NCI-H526 (cell line): ENCODE measurements at regions not wholly inside any gene's neighbourhood (a gene's known extent, or its start where the extent isn't known, plus 50 kb on each side); places are given as distances from the start of the nearest gene placed in this dataset.

Experiments used
- DNase-seq, 2 experiments: peaks; one replicate each; lab custom pipeline; 2025; lab: John Stamatoyannopoulos, UW

DNA sequence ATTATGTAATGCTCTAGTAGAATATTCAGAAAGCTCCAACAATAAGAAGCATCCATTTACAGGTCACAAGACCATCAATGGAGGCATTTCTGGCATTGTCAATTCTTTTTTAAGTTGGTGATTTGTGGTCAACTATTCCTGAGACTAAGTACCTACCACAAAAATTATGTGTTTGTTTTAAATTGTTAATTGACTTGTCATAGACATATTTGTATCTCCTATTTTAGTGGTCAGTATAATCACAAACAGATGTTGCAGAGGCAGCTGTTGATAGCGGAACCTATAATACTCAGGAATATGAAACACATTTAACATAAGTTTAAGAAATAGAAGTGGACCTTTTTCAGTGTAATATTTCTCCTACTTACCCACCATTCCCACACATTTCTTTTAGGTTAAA, 430.1 kb downstream of the CCDC85A start:
- DNase-seq: no peak

DNA sequence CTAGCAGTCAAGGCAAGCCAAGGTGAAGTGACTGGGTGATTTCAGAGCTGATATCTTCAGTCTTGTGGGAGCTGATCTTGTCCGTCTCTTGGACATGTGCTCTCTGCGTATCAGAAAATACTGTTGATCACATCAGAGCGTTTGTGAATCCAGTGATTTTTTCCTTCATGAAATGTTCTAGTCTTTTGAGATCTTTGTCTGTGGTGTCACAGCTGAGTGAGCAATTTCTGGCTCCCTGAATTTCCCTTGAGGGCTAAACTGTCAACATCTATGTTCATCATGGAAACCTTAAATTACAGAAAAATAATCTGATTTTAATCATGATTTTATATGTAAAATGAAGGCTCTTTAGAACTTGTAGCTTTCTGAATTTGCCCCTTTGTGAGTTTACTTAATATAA, 432.0 kb downstream of the CCDC85A start:
- no peak for DNase-seq

DNA sequence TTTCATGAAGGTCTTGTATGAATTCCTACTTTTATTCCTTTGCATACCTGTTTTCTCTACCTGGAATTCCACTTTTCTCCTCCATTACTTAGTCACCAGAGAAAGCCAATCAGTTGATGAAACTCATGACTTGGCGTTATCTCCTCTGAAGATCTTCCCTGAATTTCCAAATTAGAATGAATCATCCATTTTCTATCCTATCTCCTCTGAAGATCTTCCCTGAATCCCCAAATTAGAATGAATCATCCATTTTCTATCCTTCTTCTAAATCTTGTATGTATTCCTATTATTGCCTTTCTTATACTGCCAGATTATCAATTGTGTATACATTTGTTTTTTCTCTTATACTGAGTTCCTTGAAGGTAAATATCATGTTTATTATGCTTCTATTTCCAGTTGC, 440.4 kb downstream of the CCDC85A start:
- no peak for DNase-seq

DNA sequence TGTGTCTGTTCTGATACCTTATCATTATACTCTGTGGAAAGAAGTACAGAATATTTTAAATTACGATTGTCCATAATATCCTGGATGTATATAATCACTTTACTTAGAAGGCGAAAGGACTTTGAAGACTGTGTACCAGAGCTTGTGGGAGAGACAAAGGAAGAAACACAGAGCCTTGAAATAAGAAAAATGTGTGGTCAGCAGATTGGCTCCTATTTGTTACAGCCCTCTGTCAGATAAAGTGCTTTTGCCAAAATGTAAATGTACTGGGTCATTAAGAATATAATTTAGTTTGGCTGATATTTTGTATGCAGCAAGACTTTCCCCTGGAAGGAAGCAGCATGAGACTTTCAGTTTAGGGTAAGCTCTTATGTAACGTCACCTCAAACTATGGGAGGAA, 443.1 kb downstream of the CCDC85A start:
- no peak for DNase-seq

DNA sequence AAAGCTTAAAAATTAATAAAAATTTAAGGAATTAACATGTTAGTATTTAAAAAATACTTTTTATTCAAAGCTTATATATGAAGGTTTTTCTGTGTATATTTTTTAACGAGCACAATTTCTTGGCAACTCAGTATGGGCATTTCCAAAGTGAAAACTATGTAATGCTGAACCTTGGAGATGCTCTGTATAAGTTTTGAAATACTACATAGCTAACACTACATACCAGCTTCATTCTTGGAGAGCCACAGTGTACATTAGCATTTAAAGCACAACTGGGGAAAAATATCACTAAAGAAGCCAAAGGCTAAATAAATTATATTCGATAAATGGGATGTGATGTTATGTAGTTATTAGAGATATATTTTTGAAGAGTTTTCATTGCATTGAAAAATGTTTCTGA, 446.5 kb downstream of the CCDC85A start:
- no peak for DNase-seq

DNA sequence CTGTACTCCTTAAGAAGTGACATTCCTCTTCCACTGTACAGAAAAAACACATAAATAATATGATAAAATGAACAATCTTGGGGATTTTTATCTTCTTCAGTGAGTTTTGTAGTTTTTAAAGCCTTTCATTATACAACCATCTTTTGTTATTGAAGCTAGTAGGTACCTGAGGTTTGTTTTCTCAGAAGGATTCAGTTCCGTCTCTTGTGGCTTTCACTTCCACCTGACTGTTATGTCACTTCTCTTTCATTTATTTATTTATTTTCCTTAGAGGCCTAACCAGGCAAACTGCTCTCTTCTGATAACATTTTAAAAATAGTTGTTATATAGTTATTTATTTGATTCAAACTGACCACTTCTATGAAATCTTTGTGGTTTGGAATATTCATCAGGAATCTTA, 464.2 kb downstream of the CCDC85A start:
- no peak for DNase-seq

DNA sequence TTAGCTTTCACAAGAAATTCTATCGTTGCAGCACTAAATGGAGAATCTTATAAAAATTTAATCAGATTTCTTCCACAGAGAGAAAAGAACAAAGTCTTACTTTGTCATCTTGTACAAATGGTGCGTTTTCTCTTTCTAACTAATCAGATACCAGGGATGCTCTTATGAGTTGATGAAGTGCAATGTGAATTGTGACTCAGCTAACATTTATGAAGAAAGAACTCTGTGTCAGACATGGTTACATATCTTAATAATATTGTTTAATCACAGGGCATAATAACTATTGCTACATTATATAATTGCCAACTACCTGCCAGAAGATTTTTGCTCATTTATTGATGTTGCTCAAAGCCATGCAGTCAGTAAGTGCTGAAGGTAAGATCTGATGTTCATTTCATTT, 465.0 kb downstream of the CCDC85A start:
- DNase-seq: no peak

DNA sequence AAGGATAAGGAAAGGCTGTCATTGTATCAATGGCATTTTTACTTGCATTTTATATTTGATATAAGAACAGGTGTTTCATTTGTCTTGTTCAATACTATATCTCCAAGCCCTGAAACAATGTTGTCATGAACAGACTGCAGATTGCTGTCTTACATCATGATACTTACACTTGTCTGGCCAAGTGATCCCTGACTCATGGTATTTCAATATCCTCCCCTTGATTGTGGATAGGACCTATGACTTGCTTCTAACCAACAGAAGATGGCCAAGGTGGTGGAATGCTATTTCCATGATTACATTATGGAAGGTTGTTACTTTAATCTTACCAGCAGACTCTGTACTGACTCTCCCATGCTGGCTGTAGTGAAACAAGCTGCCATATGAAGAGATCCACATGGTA, 471.1 kb downstream of the CCDC85A start:
- DNase-seq: no peak

DNA sequence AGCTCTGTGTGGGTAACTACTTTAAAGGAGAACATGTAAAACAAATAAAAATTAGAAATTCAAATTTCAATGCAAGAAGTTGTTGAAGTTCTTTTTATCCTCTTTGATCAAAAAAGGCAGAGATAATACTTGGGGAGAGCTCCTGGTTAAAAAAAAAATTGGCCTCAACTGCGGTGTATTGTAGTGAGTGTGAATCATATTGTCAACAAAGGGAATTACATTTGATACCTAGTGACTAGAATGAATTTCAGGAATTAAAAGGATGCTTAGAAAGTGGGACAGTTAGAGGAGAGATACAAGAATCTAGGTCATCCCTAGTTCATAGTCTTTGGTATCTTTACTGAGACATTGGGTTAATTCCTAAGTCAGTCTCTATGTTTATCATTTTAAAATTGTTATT, 473.0 kb downstream of the CCDC85A start:
- no peak for DNase-seq

DNA sequence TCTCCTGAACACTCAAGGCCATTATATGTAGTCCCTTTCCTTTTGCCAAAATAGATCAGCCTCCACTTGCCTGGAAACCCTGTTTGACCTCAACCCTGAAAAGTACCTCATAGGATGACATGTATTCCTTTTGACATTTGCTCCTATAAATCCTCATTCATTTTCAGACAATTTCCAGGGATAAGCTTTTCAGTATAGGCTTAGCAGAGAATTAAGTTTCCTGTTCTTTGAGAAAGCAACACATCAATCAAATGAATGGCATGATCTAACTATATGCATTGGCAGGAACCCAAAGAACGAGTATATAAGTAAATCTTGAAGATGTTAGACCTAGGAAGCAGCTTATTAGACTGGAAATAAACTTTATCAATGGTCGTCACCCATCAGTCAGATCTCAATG, 483.0 kb downstream of the CCDC85A start:
- DNase-seq: no peak

DNA sequence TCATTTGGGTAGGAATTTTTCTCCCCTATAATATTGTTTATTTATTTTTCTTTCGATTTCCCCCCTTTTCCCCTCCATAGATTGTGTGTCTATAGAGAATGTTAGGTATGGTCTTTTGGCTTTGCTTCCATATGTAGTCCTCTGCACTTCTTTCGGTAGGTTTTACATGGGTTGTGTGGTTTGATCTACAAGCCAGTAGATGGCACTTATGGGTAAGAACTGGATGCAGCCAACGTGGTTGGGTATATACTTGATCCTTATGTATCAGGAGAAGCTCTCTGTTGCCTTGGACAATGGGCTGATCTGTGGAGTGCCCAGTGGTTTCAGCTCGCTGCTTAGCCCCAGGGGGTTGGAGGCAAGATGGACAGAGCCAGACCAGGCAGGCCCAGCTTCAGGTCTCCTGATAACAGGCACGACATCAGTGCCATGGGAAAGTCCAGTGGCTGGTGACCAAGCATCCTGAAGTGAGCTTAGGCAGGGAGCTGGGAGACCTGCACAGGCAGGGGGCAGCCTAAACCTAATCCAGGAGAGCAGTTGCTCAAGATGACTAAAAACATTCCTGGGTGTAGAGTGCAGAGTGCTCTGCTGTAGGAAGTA, 488.3 kb downstream of the CCDC85A start:
- DNase-seq: peak in 1 of 2 experiments; percentile 8

DNA sequence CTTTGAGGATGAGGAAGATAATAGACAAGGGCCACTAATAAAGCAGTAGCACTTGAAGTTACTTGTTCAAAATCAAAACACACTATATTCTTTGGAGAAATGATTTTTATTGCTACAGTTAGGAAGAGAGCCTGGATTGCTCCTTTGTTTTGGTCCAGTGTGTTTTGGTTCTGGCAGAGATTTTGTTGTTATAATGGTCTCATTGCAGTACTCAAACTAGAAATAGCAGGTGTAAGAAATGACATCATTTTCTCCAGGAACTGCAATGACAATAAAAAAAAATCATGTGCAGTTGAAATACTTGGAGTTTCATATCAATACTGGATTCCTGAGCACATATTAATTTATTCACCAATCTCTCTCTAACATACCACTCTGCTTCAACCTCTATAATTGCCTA, 490.3 kb downstream of the CCDC85A start:
- DNase-seq: no peak

DNA sequence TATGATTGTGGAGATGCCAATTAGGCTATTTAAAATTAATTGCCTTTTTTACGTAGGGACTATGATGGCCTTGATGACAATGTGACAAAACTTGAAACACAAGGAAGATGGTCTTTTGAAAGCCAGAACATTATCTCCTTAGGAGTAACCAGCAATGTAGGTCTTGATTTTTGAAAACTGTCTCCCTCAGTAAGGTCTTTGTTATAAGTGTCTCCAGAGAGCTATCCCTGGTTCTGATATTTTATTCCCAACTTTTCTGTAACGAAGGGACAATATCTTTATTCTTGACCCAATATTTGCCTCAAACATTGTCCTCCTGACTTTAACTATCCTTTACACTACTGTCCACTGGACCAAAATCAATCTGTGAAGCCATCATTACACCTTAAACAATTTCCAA, 493.2 kb downstream of the CCDC85A start:
- DNase-seq: no peak

DNA sequence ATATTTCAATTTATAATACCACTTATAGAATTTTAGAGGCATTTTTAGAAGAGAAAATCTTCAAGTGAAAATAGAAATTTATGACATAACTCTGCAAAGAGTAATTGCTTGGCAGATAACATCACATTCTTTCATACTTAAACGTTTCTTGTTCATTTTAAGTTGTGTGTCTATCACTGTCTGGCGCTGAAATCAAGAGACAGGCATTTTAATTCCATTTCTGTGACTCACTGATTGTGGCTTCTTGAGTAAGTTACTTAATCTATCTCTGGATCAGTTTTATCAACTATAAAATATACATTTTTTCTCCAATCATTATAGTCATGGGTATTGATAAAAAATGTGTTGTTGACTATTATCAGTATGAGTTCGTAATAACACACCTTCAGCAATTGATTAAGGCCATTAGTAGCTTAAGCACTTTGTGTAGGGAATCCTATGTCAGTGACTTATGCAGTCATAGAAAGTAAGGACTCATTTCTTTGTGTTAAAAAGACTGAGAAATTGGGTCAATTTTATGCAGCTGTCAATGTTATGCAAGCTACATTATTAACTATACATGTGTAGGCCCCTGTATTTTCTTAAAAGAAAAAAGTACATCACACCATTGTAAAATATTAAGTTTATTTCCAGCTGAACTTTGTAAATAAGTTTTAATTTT, 497.3 kb downstream of the CCDC85A start:
- DNase-seq: no peak

DNA sequence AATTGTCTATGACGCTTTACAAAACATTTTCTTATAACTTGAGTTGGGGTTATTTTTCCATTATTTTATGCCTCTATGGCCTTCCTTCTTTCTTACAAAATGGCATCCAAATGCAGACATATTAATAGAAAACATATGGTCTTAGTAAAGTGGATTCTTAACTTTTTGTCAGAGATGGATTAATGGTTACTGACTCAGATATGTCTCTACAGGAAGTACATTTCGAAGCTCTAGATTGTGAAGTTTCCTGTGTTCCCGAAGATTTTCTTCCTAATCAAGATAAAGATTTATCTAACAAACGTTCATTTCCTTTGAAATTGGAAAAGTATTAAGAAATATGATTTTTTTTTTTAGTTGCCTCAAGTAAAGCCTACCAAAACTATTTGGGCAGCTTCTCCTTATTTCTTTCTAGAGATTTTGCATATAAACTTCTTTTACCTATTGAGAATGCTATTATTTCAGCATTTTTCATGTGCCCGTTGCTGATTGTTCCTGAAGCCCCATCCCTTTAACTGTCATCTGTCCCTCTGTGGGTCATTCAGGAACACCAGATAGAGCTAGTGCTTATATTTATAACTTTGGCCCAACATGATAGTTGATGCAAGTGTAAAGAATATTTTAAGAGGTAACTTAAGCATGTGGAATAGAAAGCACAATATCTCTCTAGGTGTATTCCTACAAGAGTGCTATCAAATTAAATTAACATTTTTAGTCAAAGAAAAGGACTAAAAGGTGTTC, 498.0 kb downstream of the CCDC85A start:
- no peak for DNase-seq

DNA sequence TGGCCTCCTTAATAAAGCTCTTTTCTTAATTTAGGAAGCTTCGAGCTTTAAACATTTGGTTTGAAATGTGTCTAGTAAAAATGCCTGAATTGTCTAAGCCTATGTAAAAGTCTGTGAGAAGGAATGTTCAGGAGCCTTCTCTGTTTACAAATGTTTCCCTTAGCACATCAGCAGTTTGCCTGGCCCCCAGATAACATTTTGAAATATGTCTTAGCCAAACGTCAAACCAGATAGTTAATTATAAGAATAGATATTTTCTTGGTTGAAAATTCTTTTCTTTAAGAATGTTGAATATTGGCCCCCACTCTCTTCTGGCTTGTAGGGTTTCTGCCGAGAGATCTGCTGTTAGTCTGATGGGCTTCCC, 498.6 kb downstream of the CCDC85A start:
- no peak for DNase-seq

DNA sequence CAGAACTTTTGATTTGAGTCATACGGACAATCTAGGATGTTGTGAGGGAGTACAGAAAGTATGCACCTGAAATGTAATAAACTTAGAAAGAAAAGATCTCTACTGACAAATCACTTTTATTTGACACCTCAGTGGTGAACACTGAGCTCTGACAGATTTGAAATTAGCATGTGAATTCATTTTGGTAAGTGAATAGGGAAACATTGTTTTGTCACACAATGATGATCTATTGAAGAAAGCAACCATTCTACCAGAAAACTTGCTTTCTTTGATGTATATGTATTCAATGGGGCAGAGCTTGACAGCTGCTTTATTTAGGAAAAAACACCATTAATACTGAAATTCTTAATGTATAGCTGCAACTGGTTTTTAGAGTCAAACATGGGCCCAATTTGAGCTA, 500.5 kb downstream of the CCDC85A start:
- DNase-seq: no peak

DNA sequence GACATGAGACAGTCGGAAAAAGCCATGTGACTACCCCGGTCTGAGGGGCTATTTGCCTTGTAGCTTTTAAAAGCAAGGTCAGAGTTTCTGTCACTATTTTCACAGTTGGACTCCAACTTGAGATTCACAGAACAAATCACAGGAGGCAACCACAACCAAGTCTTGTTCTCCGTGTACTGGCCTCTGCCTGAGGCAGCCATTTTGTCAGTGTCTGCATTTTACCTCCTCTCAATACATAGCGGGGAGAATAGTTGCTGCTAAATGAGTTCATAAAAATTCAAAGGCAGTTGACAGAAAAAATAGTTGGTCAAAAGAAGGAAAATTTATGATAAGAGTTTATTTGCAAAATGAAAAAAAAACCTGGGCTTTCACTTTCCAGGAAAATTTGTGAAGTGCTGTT, 501.4 kb downstream of the CCDC85A start:
- no peak for DNase-seq

DNA sequence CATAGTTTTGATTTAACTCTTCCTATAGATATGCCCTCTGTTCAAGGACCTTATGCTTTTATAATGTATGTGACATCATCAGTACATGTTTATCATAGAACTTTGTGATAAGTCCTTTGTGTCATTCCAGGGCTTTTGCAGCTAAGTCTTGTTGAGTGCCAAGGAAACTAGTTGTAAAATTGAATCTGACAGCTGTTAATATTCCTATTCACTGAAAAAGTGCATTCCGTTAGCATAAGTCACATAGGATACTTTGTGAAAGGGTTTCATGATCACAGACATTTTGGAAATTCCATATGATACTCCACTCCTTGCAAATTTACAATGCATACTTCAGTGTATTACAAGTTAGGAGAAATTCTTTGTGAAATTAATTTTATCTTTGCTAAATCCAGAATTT, 503.4 kb downstream of the CCDC85A start:
- no peak for DNase-seq

DNA sequence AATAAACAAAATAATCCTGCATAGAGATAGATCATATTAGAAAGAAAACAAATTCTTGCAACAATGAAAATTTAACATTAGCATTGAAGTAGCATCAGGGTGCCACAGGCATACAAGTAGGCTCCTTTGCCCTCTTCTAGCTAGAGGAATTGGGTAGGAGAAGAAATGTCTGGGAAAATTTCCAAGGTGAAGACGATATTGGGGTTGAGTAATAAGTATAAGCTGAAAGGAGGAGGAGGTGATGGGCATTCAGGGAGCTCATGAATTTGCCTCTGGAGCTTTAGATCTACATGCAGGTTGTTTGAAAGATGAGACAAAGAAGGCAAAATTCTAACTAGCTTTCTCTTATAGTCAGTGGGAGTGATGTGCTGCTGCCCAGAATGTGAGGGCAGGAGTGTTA, 504.9 kb downstream of the CCDC85A start:
- no peak for DNase-seq

DNA sequence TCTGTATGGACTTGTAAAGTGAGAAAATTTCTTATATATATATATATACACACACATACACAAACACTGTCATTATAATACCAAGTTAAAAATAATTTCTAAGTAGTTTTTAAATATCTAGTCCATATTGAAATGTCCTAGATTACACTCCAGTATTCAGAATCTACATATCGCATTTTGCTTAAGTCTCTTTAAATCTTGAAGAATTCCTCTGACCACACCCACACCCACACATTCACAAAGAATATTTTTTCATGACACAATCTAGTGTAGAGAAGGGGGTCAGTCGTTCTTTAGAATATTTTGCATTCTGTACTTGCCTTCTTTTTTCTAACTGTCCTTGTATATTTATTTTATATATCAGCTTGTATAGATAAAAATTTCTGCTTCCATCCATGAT, 509.7 kb downstream of the CCDC85A start:
- no peak for DNase-seq

DNA sequence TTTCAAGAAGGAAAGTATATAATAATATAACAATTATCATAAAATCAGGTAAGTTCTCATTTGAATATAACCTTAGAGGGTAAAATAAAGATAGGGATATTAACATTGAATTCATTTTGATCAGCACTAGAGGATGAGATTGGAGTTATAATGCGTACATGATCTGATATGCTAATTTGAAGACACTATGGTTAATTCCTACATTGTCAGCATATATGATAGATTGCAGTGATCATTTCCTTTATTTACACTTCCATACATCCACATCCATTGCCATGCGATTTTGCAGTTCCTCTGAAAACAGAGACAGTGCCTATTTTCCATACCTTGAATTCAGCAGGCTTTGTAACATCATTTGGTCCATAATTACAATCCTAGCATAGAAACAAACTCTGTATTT, 519.2 kb downstream of the CCDC85A start:
- no peak for DNase-seq

DNA sequence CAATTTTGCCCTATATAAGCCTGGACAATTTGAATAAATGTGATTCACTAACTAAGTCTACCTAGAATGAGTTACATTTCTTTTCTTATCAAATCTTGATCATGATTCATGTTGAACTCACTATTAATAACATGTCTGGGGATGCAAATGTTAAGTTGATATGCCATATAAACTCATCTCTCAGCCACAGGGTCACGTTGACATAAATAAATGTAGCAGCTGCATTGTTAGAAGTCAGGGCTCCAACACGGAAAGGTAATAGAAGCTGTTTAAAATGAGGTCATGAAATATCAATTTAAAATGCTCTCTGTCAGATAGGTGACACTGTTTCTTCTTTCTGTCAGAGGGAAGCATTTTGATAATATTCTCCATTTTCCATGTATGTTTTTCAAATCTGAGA, 521.9 kb downstream of the CCDC85A start:
- DNase-seq: no peak

DNA sequence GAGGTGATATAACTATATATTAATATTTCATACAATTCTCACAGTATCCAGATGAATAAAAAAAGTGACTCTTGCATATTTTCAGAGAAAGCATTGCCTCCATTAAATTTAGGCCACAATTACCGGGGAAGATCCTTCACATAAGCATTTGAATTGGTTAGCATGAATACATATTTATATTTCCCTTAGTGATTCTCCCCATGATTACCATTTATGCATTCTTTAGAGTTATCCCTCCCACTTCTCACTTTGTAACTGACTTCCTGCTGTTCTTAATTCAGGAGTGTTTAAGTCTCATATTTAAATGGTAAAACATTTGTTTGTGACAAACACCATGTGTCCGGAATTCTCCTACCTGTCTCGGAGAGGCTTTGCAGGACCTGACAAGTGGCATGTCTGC, 523.4 kb downstream of the CCDC85A start:
- no peak for DNase-seq
